ENCODE measurements at regions not wholly inside any gene's neighbourhood (a gene's known extent, or its start where the extent isn't known, plus 50 kb on each side); places are given as distances from the start of the nearest gene placed in this dataset.

- ATAC-seq, result no peak
- no peak for TF ChIP-seq ZNF565 (CRISPR knock-in tag; conservative IDR thresholded peaks at IDR 0.05; ENCODE audit: low read depth)
- TF ChIP-seq ZFP30 (CRISPR knock-in tag; IDR thresholded peaks at IDR 0.05), result no peak
- TF ChIP-seq ZNF70 (CRISPR knock-in tag; IDR thresholded peaks at IDR 0.05), result no peak
These were observed 229.3 kb upstream of the ECI2 start for GRCh38 chr6:4364711-4365110.

GRCh38 chr6:4364172-4364571, 228.8 kb upstream of the ECI2 start:
- TF ChIP-seq PPARA (CRISPR knock-in tag; IDR thresholded peaks at IDR 0.05; ENCODE audit: borderline replicate concordance) (no peak), ESRRG (CRISPR knock-in tag; IDR thresholded peaks at IDR 0.05) (no peak), ARNTL (CRISPR knock-in tag; IDR thresholded peaks at IDR 0.05; ENCODE audit: borderline replicate concordance, low read depth) (no peak), ZC3H10 (CRISPR knock-in tag; IDR thresholded peaks at IDR 0.05) (no peak), TOX (CRISPR knock-in tag; IDR thresholded peaks at IDR 0.05; ENCODE audit: borderline replicate concordance) (no peak), CSRNP3 (CRISPR knock-in tag; IDR thresholded peaks at IDR 0.05) (no peak), ZNF8 (CRISPR knock-in tag; IDR thresholded peaks at IDR 0.05) (no peak), ZNF565 (CRISPR knock-in tag; conservative IDR thresholded peaks at IDR 0.05; ENCODE audit: low read depth) (no peak), ZFP3 (CRISPR knock-in tag; IDR thresholded peaks at IDR 0.05) (no peak), ZNF70 (CRISPR knock-in tag; IDR thresholded peaks at IDR 0.05) (no peak), TSHZ2 (CRISPR knock-in tag; IDR thresholded peaks at IDR 0.05) (no peak), ISL1 (CRISPR knock-in tag; IDR thresholded peaks at IDR 0.05) (no peak), PATZ1 (CRISPR knock-in tag; IDR thresholded peaks at IDR 0.05; ENCODE audit: borderline replicate concordance) (no peak), TCF4 (CRISPR knock-in tag; IDR thresholded peaks at IDR 0.05; ENCODE audit: borderline replicate concordance) (no peak), GLIS3 (CRISPR knock-in tag; IDR thresholded peaks at IDR 0.05) (no peak), BACH2 (CRISPR knock-in tag; IDR thresholded peaks at IDR 0.05; ENCODE audit: borderline replicate concordance) (no peak), POU6F1 (CRISPR knock-in tag; IDR thresholded peaks at IDR 0.05; ENCODE audit: borderline replicate concordance, low read depth) (no peak), CREB5 (CRISPR knock-in tag; IDR thresholded peaks at IDR 0.05; ENCODE audit: low read depth) (no peak)
- ATAC-seq, result no peak

GRCh38 chr6:4363656-4364055, 228.3 kb upstream of the ECI2 start:
- TF ChIP-seq ZC3H10 (CRISPR knock-in tag; IDR thresholded peaks at IDR 0.05) (no peak), ISL1 (CRISPR knock-in tag; IDR thresholded peaks at IDR 0.05) (no peak), ZFP30 (CRISPR knock-in tag; IDR thresholded peaks at IDR 0.05) (no peak), POU6F1 (CRISPR knock-in tag; IDR thresholded peaks at IDR 0.05; ENCODE audit: borderline replicate concordance, low read depth) (no peak), ZFP3 (CRISPR knock-in tag; IDR thresholded peaks at IDR 0.05) (no peak), SNAI2 (CRISPR knock-in tag; IDR thresholded peaks at IDR 0.05) (no peak), ZNF8 (CRISPR knock-in tag; IDR thresholded peaks at IDR 0.05) (no peak), OSR1 (CRISPR knock-in tag; IDR thresholded peaks at IDR 0.05) (no peak)
- no peak for ATAC-seq

All from SK-N-SH treated with all-trans-retinoic acid at 6 μM for 48 hours (cell line).